HG02981 (cell line): ENCODE measurements at regions not wholly inside any gene's neighbourhood (a gene's known extent, or its start where the extent isn't known, plus 50 kb on each side); places are given as distances from the start of the nearest gene placed in this dataset.
A peak's percentile ranks its signal among the peaks of the same experiment; 100 is the strongest.

Experiments
- ATAC-seq: cut with Tn5 transposase; IDR thresholded peaks from one replicate; pipeline ENCODE4 v1.9.1; 2021; ENCODE audit warnings: mild to moderate bottlenecking, moderate library complexity; ENCODE audit not compliant: unreplicated experiment

DNA sequence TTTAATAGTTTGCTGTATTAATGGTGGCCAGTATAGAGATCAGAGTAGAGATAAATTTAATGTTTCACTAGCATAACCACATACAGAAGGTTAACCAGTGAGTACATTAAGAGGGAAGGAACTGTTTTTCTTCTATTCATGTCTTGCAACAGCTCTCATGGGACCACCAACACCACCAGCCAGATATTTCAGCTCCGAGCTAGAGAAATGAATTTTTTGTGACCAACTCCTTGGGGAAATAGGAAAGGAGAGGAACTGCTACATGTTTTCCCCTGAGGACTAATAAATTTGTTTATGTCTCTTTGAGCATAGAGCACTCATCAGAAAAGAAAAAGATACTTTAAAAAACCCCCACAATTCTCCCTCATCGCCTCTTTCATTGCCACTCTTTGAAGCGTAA, 247.5 kb downstream of the MBNL1 start:
- ATAC-seq, result peak; percentile 40

DNA sequence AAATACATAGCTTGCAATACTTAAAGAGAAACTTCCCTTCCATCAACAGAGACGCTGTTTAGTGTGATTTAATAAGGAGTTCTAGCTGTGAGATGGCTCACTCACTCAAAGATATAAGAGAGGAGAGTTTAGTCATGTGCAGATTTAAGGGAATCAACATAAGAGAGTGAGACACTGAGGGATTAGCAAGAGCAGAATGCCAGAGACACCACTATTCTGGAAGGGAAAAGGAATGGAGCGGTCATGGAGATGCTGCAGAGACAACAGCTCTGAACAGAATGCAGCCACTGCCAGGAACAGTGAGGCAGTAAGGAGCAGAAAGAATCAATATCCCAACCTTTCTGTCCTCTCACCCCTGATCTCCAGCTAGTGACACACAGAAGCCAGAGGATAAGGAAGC, 248.8 kb downstream of the MBNL1 start:
- ATAC-seq, result no peak

- ATAC-seq, result no peak
Observed at GRCh38 chr3:152518346-152518745, 249.6 kb downstream of the MBNL1 start.

GRCh38 chr3:152519376-152519775, 250.6 kb downstream of the MBNL1 start:
- ATAC-seq, result peak; percentile 46

GRCh38 chr3:152522036-152522435, 253.3 kb downstream of the MBNL1 start:
- no peak for ATAC-seq

- ATAC-seq, result peak; percentile 40
Observed at GRCh38 chr3:152524198-152525140, 255.7 kb downstream of the MBNL1 start.

DNA sequence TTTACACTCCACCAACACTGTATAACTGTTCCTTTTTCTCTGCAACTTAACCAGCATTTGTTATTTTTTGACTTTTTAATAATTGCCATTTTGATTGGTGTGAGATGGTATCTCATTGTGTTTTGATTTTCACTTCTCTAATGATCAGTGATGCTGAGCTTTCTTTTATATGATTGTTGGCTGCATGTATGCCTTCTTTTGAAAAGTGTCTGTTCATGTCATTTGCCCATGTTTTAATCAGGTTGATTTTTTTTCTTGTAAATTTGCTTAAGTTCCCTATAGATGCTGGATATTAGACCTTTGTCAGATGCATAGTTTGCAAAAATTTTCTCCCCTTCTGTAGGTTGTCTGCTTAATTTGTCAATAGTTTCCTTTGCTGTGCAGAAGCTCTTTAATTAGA, 263.0 kb downstream of the MBNL1 start:
- no peak for ATAC-seq

DNA sequence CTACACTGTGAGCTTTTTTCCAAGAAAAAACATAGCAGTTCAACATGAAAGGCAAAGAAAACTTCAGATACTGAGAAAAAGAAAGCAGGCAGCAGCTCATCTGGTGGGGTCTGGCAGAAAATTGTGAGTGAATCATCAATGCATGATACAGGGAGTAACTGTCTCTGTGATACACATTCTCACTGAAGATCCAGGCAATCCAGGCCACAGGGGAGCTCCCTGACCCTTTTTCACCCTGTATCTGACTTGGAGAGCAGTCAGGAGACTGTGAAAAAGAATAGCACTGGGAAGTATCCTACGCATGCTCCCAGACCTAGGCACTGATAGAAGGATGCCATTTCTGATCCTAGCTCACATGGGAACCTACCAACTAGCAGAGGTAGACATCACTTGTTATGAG, 269.8 kb downstream of the MBNL1 start:
- no peak for ATAC-seq

- ATAC-seq, result no peak
Observed at GRCh38 chr3:152539191-152539764, 270.5 kb downstream of the MBNL1 start.

- no peak for ATAC-seq
Observed at GRCh38 chr3:152540120-152540519, 271.4 kb downstream of the MBNL1 start.

DNA sequence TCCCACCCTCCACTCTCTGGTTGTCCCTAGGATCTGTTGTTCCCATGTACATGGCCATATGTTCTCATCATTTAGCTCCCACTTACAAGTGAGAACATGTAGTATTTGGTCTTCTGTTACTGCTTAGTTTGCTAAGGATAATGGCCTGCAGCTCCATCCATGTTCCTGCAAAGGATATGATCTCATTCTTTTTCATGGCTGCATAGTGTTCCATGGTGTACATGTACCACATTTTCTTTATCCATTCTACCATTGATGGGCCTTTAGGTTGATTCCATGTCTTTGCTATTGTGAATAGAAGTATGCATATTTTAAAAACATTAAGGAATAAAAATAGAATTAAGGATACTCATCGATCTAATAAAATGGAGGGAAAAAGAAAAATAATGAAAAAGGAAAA, 278.4 kb downstream of the MBNL1 start:
- no peak for ATAC-seq

- no peak for ATAC-seq
Observed at GRCh38 chr3:152549263-152549662, 280.5 kb downstream of the MBNL1 start.

- peak; percentile 51 for ATAC-seq
Observed at GRCh38 chr3:152550284-152550683, 281.6 kb downstream of the MBNL1 start.

- ATAC-seq, result no peak
Observed at GRCh38 chr3:152554980-152555379, 280.0 kb upstream of the P2RY1 start.

GRCh38 chr3:152555666-152556291, 279.2 kb upstream of the P2RY1 start:
- ATAC-seq, result no peak

DNA sequence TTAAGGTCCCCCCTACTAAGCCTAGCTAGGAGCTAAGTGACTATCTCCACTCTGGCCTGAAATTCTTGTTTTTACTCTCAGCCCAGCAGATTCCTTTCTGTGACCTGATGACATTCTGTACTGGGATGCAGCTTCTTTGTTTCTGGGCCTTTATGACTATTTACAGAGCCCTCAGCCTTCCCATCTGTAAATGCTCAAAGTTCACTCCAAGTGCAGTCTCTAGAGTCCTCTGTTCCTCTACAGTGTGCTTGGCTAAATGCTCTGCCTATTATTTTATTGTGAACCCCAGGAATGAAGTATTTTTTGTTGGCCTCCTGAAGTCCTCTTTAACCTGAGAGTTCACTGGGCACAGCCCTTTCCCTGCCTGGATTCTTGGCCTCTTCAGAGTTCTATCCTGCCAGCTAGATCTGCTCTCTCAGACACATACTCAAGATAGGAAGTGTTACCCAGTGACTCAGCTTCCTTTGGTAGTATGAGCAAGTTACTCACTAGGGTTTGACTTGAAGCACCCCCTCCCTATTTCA, 278.1 kb upstream of the P2RY1 start:
- peak; percentile 51 for ATAC-seq

GRCh38 chr3:152557302-152557999, 277.5 kb upstream of the P2RY1 start:
- peak; percentile 60 for ATAC-seq

DNA sequence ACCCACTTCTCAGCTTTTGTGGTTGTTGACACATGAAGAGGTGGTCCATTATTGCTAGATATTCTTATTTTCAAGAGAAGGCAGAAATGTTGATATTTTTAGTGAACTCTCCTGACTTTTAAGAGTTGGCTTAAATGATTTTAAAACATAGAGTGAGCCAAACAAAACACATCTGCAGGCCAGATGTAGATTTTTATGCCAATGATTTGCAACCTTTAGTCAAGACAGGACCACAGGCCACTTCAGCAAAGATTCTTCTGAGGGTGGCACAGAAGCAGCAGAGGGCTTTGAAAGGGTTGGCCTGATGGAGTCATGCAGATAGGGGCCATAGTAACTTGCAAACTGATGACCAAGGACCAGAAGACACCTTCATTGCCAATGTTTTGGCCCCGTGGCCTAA, 276.5 kb upstream of the P2RY1 start:
- ATAC-seq, result no peak

- ATAC-seq, result no peak
Observed at GRCh38 chr3:152559246-152559645, 275.7 kb upstream of the P2RY1 start.

DNA sequence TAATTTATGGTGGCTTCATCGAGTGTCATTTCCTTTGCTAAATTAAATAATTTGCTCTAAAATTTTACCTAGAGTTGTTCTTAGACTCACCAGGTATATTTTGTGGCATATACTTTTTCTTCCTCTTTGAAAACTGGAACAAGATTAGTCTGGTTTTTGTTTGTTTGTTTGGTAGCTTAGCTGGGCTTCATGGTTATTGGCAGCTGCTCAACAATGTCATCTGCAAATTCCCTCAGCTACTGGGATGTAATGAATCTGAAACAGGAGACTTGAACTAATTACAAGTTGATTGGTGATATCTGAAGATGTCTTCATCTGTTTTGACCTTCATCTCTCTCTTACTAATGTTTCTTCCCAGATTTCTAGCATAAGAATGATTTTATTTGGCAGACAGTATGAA, 270.5 kb upstream of the P2RY1 start:
- ATAC-seq, result no peak

- ATAC-seq, result peak; percentile 66
Observed at GRCh38 chr3:152574461-152575079, 260.4 kb upstream of the P2RY1 start.
